ENCODE measurements at regions not wholly inside any gene's neighbourhood (a gene's known extent, or its start where the extent isn't known, plus 50 kb on each side); places are given as distances from the start of the nearest gene placed in this dataset.

- no peak for DNase-seq
- Histone ChIP-seq H3K9me3 (replicated peaks in 1 of 3) (no peaks in the 10 kb centered on the region), H3K27me3 (no peaks in the 10 kb centered on the region), H3K36me3 (replicated peaks in 1 of 2) (no peaks in the 10 kb centered on the region), H3K4me1 (replicated peaks in 1 of 2) (no peaks in the 10 kb centered on the region), H3K4me3 (no peak overlapping the region), H3K27ac (no peak overlapping the region)
- intact Hi-C loops (cut with DNase I), result no loop called here
- TF ChIP-seq CTCF (IDR thresholded peaks at IDR 0.05), result no peak
- WGBS, 4 donors, result 73 to 76% (median 76%) methylated on average over 6 of the region's 6 CpGs
Measured at GRCh38 chr4:149173241-149174013, 642.2 kb downstream of the IQCM start.

- Histone ChIP-seq H3K4me3 (no peak overlapping the region), H3K4me1 (replicated peaks in 1 of 2) (no peaks in the 10 kb centered on the region), H3K36me3 (replicated peaks in 1 of 2) (no peaks in the 10 kb centered on the region), H3K27ac (no peak overlapping the region), H3K27me3 (no peaks in the 10 kb centered on the region), H3K9me3 (replicated peaks in 1 of 3) (no peaks in the 10 kb centered on the region)
- WGBS, 4 donors, result 76 to 84% (median 79%) methylated on average over 2 of the region's 2 CpGs
- no peak for DNase-seq
- TF ChIP-seq CTCF (IDR thresholded peaks at IDR 0.05), result no peak
- no peak for TF ChIP-seq POLR2A (IDR thresholded peaks at IDR 0.05)
- intact Hi-C loops (cut with DNase I), result no loop called here
Measured at GRCh38 chr4:149168645-149169044, 647.0 kb downstream of the IQCM start.

GRCh38 chr4:149166876-149167275, 648.8 kb downstream of the IQCM start:
- H3K27ac ChIP-seq, result no peak overlapping the region
- no peak for TF ChIP-seq CTCF (IDR thresholded peaks at IDR 0.05)
- TF ChIP-seq POLR2A (IDR thresholded peaks at IDR 0.05), result no peak
- H3K4me1 ChIP-seq (replicated peaks in 1 of 2), result no peaks in the 10 kb centered on the region
- intact Hi-C loops (cut with DNase I), result no loop called here
- H3K36me3 ChIP-seq (replicated peaks in 1 of 2), result no peaks in the 10 kb centered on the region
- no peaks in the 10 kb centered on the region for H3K9me3 ChIP-seq (replicated peaks in 1 of 3)
- WGBS, 4 donors, result 77 to 92% (median 79%) methylated on average over 2 of the region's 2 CpGs
- H3K27me3 ChIP-seq, result no peaks in the 10 kb centered on the region
- no peak overlapping the region for H3K4me3 ChIP-seq
- DNase-seq, result no peak

- WGBS, 4 donors, result 80 to 91% (median 87%) methylated on average over 1 of the region's 1 CpG
- intact Hi-C loops (cut with DNase I), result no loop called here
Measured at GRCh38 chr4:149166365-149166764, 649.3 kb downstream of the IQCM start.

More at GRCh38 chr4:149166365-149166764, 649.3 kb downstream of the IQCM start:
- no peaks in the 10 kb centered on the region for H3K36me3 ChIP-seq (replicated peaks in 1 of 2)
- TF ChIP-seq POLR2A (IDR thresholded peaks at IDR 0.05) (no peak), CTCF (IDR thresholded peaks at IDR 0.05) (no peak)
- no peak for DNase-seq
- H3K4me3 ChIP-seq, result no peak overlapping the region
- H3K9me3 ChIP-seq (replicated peaks in 1 of 3), result no peaks in the 10 kb centered on the region
- no peak overlapping the region for H3K27ac ChIP-seq
- H3K4me1 ChIP-seq (replicated peaks in 1 of 2), result no peaks in the 10 kb centered on the region
- H3K27me3 ChIP-seq, result no peaks in the 10 kb centered on the region
